Stimulated activated CD4-positive, alpha-beta T cell treated with anti-CD3 and anti-CD28 coated beads, Interleukin-12 subunit alpha, Interleukin-12 subunit beta, amount 100 ng/mL, for 48 hours (primary cell): ENCODE measurements at regions not wholly inside any gene's neighbourhood (a gene's known extent, or its start where the extent isn't known, plus 50 kb on each side); places are given as distances from the start of the nearest gene placed in this dataset.
"Not testable (repeated sequence)": the region's sequence is repeated elsewhere in the genome, so short reads cannot be mapped to it uniquely, and the experiment has no call there.

Experiments
- DNase-seq, 3 donors: peaks; one replicate each; pipeline ENCODE4 v3.0.0-alpha.2; 2020; ENCODE audit warnings: low read depth in 2 of 3, low spot score in 1 of 3

DNA sequence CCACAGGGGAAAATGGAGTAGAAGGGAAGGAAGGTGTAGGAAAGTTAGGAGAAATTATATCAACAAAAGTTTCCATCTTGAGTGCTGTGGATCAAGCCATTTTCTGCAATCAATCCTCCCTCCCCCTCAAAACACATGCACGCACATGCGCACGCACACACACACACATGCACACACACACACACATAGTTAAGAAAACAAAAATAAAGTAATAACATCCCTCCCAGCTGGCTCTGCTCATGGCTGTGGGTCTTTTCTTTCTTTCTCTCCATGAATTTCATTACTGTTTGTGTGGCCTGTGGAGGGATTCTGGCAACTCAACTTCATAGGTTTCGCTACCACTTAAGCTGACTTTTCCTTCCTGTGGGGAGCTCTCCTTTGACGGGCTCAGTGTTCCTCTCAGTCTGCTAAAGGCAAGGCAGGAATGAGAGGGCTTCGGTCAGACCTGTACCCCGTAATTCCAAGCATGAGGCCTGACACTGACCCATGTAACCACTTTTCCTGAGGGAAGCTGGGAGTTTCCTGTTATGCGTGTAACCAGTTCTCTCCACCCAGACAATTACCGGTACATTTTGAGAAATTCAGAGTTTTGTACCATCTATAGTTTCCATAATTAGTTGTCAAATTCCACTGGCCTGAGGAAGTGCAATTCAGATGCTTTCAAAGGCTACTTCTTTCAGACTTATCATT, 79.8 kb downstream of the ZNF92 start:
- no peak for DNase-seq

DNA sequence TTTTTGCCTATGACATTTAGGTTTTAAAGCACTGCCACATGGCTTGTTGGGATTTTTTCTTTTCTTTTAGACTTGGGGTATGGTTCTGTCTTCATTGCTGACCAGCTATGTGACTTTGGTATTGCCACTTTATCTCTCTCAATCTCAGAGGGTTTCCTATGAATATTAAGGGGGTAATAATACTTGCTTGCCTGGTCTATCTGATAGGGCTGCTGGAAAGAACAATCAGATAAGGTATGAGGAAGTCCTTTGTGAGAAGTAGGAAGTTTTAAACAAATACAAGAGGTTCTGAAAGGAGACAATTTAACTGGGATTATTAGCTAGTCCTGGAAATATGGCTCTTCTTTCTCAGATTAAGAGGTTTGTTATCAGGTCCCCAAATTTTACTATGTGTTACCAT, 80.8 kb downstream of the ZNF92 start:
- no peak for DNase-seq

DNA sequence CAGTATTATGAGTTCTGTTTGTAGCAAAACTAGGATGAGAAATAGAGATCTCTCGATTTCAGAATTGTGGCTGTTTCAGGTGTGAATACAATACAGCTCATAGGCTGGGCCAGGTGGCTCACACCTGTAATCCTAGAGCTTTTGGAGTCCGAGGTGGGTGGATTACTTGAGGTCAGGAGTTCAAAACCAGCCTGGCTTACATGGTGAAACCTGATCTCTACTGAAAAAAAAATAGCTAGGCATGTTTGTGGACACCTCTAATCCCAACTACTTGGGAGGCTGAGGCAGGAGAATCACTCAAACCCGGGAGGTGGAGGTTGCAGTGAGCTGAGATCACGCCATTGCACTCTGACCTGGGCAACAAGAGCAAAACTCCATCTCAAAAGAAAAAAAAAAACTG, 81.4 kb downstream of the ZNF92 start:
- DNase-seq, result not testable (repeated sequence)

DNA sequence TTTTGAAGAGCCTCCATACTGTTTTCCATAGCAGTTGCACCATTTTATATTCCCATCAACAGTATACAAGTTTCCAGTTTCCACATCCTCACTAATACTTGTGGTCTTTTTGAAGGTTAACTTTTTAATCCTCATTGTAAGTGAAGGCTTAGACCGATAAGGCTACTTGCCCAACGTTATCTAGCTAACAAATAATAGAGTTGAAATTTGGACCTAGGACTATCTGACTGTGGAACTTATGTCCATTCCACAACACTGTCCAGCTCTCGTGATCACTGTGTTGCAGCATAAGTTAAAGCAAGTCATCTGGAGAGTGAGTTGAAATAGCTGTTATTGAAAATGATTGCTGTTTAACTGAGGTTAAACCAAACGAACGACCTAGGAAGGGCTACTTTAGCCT, 84.0 kb downstream of the ZNF92 start:
- no peak for DNase-seq

DNA sequence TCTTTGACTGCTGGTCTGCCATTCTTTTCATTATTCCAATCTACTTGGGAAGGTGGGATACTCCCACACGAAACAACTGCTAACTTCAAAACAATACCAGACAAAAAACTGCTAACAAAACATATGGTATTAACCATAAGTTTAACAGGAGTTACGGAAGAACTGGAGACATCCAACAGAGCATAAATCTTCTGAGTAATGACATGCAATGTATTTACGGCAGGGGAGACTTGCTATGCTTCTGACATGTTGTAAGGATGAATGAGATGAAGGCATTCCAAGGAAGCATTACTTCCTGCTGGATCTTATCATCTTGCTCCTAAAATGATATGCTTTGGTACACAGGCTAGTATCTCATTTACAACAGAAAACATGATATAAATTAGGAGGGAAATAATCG, 85.8 kb downstream of the ZNF92 start:
- no peak for DNase-seq

DNA sequence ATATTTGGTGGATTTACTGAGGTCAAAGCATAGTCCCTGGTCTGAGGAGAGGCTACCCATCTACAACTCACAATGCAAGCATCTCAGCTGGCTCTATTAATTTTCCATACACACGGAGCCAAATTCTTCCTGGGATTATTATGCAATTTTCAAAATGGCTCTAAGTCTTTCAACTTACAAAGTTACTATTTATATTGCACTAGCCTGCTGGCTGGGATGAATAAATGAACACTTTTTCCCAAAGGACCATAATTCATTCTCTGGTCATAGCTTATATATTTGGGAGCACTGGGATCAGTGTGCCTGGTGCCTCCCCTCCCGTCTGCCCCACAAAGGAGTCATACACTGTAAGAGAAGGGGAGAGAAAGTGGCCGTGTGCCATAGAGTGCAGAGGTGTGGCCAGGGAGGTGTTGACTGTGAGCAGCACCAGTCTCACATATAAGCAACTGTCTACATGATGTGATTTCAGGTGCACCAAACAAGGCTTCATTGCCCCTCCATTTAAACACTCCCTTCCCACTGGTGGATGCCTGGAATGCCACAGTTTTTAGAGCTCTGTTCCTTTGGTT, 88.6 kb downstream of the ZNF92 start:
- DNase-seq, result no peak

DNA sequence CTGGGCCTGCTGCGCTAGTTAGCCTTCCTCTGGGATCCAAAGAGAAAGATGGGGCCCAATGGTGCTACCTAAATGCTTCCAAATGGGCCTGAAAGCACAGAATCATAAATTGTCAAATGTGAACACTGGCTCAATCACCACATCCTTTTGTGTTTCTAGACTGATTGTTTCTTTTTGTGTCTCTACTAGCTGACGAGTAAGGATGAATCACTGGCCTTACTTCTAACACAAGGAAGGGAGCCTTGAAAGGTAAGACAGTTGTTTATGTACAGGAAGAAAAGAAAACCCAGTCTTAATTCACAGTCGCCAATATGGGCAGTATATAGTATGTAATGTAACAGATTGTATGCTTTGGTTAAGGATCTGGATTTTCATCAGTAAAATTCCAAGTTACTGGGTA, 89.5 kb downstream of the ZNF92 start:
- no peak for DNase-seq

DNA sequence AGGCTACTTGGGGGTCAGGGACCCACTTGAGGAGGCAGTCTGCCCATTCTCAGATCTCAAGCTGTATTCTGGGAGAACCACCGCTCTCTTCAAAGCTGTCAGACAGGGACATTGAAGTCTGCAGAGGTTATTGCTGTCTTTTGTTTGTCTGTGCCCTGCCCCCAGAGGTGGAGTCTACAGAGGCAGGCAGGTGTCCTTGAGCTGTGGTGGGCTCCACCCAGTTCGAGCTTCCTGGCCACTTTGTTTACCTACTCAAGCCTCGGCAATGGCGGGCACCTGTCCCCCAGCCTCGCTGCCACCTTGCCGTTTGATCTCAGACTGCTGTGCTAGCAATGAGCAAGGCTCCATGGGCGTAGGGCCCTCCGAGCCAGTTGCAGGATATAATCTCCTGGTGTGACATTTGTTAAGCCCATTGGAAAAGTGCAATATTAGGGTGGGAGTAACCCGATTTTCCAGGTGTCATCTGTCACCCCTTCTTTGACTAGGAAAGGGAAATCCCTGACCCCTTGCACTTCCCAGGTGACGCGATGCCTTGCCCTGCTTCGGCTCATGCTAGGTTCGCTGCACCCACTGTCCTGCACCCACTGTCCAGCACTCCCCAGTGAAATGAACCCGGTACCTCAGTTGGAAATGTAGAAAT, 96.4 kb downstream of the ZNF92 start:
- DNase-seq, result not testable (repeated sequence)

DNA sequence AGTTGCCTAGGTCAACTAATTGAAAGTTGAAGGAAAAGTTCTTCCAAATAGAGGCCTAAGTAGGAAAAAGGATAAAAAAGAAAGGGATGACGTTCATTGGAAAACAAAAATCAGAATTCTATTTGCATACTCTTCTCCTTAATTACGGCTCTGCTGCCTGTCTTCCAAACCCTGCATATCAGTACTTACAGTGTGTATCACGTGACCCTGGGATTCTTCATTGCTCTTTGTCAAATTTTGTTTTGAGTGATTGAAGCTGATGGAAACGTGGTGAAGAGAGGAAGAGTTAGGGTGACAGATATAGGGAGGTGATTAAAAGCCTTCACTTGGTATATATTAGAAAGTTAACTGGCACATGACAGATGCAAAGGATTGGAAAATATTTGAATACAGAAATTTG, 97.9 kb downstream of the ZNF92 start:
- DNase-seq, result no peak

DNA sequence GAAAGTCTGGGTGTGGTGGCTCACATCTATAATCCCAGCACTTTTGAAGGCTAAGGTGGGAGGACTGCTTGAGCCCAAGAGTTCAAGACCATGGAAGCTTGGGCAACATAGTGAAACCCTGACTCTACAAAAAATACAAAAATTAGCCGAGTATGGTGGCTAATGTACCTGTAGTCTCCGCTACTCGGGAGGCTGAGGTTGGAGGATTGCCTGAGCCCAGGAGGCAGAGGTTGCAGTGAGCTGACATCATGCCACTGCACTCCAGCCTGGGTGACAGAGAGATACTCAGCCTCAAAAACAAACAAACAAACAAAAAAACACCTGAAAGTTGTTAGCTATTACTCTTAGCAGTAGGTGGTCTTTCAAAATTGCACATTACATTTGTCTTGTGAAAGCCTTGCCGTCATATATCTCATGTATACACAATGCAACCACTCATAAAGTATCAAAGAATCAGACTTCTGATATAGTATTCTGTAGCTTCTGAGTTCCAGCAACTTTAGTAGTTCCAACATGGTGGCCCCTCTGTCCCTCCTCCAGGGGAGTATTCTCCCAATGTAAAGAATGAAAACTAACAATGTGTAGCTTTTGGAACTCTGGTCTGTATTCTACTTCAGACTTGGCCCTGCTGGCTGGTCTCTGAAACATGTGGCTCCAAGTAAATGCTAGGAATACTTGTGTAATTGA, 101.5 kb downstream of the ZNF92 start:
- DNase-seq, result no peak

DNA sequence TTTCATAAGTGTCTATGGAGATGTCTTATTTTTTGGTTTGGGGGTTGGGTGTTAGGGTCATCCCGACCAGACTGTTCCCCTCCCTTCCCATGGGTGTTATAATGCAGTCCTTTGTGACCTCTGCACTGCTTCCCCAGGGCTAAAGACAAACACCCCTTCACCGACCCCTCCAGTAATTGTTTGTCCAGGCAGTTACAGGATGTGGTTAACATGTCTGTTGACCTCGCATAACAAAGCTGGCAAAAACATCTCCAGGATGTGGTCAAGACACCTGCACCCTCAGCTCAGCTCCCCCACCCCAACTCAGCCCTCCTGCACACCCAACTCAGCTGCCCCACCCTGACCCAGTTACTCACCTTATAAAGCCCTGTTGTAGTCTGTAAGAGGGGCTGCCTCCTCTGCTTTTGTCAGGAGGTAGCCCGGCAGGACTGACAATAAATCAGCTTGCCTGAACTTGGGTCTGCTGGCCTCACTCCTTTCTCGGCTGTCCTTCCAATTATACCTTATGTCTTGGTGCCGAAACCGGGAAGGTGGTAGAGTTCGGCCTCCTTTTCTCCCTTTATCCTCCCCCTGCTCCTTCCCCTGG, 102.2 kb downstream of the ZNF92 start:
- no peak for DNase-seq

DNA sequence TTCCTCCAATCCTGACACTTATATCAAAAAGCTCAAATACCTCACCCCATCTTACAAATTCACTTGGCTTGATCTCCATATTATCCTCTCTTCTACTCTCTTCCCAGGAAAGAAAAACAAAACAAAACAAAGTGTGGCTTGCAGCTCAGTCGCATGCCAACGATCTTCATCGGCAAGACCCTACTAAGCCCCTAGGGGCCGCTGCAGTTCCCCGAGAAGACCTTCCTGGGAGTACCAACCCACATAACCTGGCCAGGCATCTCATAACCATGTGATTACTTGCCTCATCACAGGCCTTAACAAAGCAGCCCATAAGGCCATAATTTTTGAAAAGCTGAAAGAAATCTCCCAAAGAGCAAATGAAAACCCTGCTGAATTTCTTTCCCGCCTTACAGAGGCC, 103.7 kb downstream of the ZNF92 start:
- no peak for DNase-seq

DNA sequence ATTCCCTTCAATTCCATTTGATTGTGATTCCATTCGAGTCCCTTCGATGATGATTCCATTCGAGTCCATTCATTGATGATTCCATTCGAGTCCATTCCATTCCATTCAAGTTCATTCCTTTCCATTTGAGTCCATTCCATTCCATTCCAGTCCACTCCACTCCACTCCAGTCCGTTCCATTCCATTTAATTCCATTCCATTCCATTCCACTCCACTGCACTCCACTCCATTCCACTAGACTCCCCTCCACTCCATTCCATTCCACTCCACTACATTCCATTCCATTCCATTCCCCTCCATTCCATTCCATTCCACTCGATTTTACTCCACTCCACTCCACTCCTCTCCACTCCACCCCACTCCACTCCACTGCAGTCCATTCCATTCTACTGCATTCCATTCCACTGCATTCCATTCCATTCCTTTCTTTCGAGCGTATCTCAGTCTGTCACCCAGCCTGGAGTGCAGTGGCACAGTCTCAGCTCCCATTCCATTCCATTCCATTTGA, 115.7 kb downstream of the ZNF92 start:
- DNase-seq, result no peak

DNA sequence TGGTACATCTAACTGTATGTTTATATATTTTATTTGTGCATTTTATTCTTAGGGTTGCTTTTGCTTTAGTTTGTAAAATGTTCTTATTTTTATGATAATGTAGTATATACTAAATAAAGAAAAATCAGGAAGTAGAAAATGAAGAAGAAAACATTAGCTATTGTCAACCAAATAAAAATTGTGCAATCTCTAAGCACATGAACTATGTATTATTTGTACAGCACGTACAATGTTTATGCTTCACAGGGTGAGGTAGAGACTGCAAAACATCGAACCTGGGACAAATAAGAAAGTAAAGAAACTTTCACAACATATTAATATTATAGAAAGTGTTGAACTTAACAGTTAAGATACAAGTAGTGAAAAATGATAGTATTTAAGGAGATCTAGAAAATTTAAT, 123.0 kb downstream of the ZNF92 start:
- DNase-seq, result not testable (repeated sequence)

DNA sequence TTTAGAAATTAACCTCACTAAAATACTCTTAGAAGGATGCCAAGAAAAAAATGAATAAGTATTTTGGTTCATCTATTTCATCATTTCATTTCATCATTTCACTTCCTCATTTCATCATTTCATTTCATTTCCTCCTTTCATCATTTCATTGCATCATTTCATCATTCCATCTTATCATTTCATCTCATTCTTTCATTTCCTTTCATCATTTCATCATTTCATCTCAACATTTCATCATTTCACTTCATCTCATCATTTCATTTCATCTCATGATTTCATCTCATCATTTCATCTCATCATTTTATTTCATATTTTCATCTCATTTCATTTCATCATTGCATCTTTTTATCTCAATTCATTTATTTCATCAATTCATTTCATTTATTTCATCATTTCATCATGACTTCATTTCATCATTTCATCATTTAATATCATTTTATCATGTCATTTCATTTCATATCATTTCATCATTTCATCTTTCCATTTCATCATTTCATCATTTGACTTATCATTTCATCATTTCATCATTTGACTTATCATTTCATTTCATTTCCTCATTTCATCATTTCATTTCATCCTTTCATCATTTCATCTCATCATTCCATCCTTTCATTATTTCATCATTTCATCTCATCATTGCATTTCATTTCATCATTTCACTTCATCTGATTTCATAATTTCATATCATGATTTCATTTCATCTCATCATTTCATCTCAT, 129.9 kb downstream of the ZNF92 start:
- no peak for DNase-seq

DNA sequence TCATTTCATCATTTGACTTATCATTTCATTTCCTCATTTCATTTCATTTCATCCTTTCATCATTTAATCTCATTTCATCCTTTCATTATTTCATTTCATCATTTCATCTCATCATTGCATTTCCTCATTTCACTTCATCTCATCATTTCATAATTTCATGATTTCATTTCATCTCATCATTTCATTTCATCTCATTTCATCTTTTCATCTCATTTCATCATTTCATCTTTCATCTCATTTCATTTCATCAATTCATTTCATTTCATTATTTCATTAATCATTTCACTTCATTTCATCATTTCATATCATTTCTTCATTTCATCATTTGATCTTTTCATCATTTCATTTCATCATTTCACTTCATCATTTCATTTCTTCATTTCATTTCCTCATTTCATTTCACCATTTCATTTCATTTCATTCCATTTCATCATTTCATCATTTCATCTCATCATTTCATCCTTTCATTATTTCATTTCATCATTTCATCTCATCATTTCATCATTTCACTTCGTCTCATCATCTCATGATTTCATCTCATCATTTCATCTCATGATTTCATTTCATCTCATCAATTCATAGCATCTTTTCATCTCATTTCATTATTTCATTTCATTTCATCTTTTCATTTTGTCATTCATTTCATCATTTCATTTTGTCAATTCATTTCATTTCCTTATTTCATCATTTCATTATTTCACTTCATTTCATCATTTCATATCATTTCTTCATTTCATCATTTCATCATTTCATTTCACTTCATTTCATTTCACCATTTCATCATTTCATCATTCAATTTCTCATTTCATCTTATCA, 131.1 kb downstream of the ZNF92 start:
- DNase-seq, result not testable (repeated sequence)

DNA sequence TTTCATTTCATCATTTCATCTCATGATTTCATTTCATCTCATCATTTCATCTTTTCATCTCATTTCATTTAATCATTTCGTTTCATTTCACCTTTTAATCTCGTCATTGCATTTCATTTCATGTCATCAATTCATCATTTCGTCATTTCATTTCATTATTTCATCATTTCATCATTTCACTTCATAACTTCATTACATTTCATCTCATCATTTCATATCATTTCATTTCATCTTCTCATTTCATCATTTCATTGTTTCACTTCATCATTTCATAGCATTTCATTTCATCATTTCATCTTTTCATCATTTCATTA, 131.6 kb downstream of the ZNF92 start:
- not testable (repeated sequence) for DNase-seq

DNA sequence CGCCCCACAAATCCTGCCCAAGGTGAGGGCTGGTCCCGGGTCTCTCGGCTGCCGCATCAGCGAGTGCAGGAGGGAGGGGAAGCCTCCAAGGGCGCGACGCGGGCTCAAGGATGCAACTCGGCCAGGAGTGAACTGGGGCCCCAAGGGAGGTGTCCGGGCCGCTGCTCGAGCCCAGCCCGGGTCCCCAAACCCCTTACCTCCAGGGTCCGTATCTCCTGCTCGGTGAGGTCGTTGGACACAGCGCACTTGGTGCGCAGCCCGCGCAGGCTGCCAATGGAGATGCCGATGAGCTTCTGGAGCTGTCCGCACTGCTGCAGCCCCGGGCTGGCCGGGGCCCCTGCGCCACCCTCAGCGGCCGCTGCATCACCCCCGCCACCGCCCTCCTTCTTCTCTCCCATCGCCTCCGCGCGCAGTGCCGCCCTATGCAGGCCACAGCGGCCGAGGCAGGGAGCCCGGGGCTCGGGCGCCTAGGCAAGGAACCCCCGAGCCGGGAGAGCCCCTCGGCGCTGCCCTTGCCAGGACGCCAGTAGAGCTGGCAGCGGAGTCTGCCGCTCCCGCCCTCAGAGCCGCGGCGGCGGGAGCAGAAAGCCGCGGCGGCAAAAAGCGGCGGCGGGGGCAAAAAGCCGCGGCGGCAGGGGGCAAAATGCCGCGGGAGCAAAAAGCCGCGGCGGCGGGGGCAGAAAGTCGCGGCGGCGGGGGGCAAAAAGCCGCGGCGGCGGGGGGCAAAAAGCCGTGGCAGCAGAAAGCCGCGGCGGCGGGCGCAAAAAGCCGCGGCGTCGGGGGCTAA, 135.1 kb downstream of the ZNF92 start:
- not testable (repeated sequence) for DNase-seq

DNA sequence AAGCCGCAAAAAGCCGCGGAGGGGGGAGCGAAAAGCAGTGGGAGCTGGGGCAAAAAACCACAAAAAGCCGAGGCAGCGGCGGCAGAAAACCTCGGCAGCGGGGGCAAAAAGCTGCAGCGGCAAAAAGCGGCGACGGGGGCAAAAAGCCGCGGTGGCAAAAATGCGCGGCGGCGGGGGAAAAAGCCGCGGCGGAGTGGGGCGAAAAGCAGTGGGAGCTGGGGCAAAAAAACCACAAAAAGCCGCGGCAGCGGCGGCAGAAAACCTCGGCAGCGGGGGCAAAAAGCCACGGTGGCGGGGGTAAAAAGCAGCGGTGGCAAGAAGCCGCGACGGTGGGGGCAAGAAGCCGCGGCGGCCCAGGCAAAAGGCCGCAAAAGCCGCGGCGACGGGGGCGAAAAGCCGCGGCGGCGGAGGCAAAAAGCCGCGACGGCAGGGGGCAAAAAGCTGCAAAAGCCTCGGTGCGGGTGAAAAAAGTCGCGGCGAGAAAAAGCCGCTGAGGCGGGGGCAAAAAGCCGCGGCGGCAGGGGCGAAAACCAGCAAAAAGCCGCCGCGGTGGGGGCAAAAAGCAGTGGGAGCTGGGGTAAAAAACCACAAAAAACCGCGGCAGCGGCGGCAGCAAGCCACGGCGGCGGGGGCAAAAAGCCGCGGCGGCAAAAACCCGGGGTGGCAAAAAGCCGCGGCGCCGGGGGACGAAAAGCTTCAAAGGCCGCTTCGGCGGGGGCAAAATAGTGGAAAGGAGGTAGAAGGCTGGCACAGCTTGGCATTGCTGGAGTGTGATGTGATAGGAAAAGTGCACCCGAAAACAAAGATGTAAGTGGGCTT, 135.9 kb downstream of the ZNF92 start:
- DNase-seq, result no peak
